Trophoblast cell (in vitro differentiated cells and primary cell): ENCODE measurements at regions not wholly inside any gene's neighbourhood (a gene's known extent, or its start where the extent isn't known, plus 50 kb on each side); places are given as distances from the start of the nearest gene placed in this dataset.

Source experiments
- DNase-seq, 2 donors: peaks; one replicate each; pipeline ENCODE4 v3.0.0-alpha.2; 2016
- H2AFZ ChIP-seq: 2 replicates; pipeline ENCODE4 v1.6.1; 2013; ENCODE audit warnings: low read length, moderate library complexity, mild to moderate bottlenecking; ENCODE audit not compliant: insufficient read depth, poor library complexity
- H2AK5ac ChIP-seq: 2 replicates; pipeline ENCODE4 v1.6.1; 2013; ENCODE audit warnings: mild to moderate bottlenecking, low read length
- H2BK120ac ChIP-seq: 2 replicates; pipeline ENCODE4 v1.6.1; 2013; ENCODE audit warnings: low read length, mild to moderate bottlenecking, moderate library complexity; ENCODE audit not compliant: insufficient read depth, poor library complexity
- H2BK12ac ChIP-seq: 2 replicates; pipeline ENCODE4 v1.6.1; 2013; ENCODE audit warnings: mild to moderate bottlenecking, low read length, moderate library complexity
- H2BK5ac ChIP-seq: 2 replicates; pipeline ENCODE4 v1.6.1; 2013; ENCODE audit warnings: low read length, low read depth, moderate library complexity, mild to moderate bottlenecking; ENCODE audit not compliant: poor library complexity
- H3K14ac ChIP-seq: 2 replicates; pipeline ENCODE4 v1.6.1; 2013; ENCODE audit warnings: mild to moderate bottlenecking, low read length
- H3K18ac ChIP-seq: 2 replicates; pipeline ENCODE4 v1.6.1; 2013; ENCODE audit warnings: mild to moderate bottlenecking, low read length
- H3K23ac ChIP-seq: 2 replicates; pipeline ENCODE4 v1.6.1; 2013; ENCODE audit warnings: low read length
- H3K27ac ChIP-seq: 2 replicates; pipeline ENCODE4 v1.5.1; 2013; ENCODE audit warnings: low read depth, mild to moderate bottlenecking, inconsistent platforms, low read length, moderate library complexity
- H3K27me3 ChIP-seq: 2 replicates; pipeline ENCODE4 v1.6.1; 2013; ENCODE audit warnings: inconsistent platforms, mild to moderate bottlenecking, low read length, moderate library complexity; ENCODE audit not compliant: insufficient read depth
- H3K36me3 ChIP-seq, 2 experiments: 1 replicate in 1 of 2; 2 replicates in 1 of 2; pipeline ENCODE4 v1.6.1; 2013; ENCODE audit warnings: low read length in 2 of 2, mild to moderate bottlenecking in 2 of 2, moderate library complexity in 1 of 2; ENCODE audit not compliant: insufficient read depth in 2 of 2, control insufficient read depth in 1 of 2
- H3K4ac ChIP-seq: 2 replicates; pipeline ENCODE4 v1.6.1; 2013; ENCODE audit warnings: low read depth, mild to moderate bottlenecking, low read length, moderate library complexity
- H3K4me1 ChIP-seq, 2 experiments: 1 replicate in 1 of 2; 2 replicates in 1 of 2; pipeline ENCODE4 v1.6.1; 2013; ENCODE audit warnings: low read length in 2 of 2, mild to moderate bottlenecking in 2 of 2, moderate library complexity in 1 of 2; ENCODE audit not compliant: insufficient read depth in 2 of 2, control insufficient read depth in 1 of 2
- H3K4me2 ChIP-seq: 2 replicates; pipeline ENCODE4 v1.6.1; 2013; ENCODE audit warnings: inconsistent platforms, mild to moderate bottlenecking, low read length, moderate library complexity
- H3K4me3 ChIP-seq: 2 replicates; pipeline ENCODE4 v1.5.1; 2013; ENCODE audit warnings: mild to moderate bottlenecking, low read depth, low read length, inconsistent platforms
- H3K79me1 ChIP-seq: one replicate; pipeline ENCODE4 v1.6.1; 2013; ENCODE audit warnings: low read length
- H3K79me2 ChIP-seq: 2 replicates; pipeline ENCODE4 v1.6.1; 2013; ENCODE audit warnings: low read length, mild to moderate bottlenecking; ENCODE audit not compliant: control insufficient read depth, insufficient read depth, poor library complexity
- H3K9ac ChIP-seq: 2 replicates; pipeline ENCODE4 v1.6.1; 2013; ENCODE audit warnings: mild to moderate bottlenecking, low read length
- H3K9me3 ChIP-seq: 2 replicates; pipeline ENCODE4 v1.6.1; 2013; ENCODE audit warnings: low read depth, mild to moderate bottlenecking, control low read depth, inconsistent platforms, low read length; ENCODE audit not compliant: insufficient read depth
- H4K12ac ChIP-seq: 2 replicates; pipeline ENCODE4 v1.6.1; 2013; ENCODE audit warnings: low read depth, mild to moderate bottlenecking, low read length, moderate library complexity
- H4K8ac ChIP-seq: 2 replicates; pipeline ENCODE4 v1.6.1; 2013; ENCODE audit warnings: low read depth, mild to moderate bottlenecking, low read length, moderate library complexity
- H4K91ac ChIP-seq: one replicate; pipeline ENCODE4 v1.6.1; 2013; ENCODE audit warnings: low read depth, mild to moderate bottlenecking, low read length, moderate library complexity
- WGBS: extraction: QIAGEN DNeasy Blood & Tissue Kit; methylation state at CpG from one replicate; pipeline ENCODE4 v1.1.7; 2013; ENCODE audit warnings: missing lambda C conversion rate; ENCODE audit not compliant: insufficient read length, insufficient coverage; ENCODE audit errors: extremely low coverage; 5-methylcytosine and 5-hydroxymethylcytosine counted together

DNA sequence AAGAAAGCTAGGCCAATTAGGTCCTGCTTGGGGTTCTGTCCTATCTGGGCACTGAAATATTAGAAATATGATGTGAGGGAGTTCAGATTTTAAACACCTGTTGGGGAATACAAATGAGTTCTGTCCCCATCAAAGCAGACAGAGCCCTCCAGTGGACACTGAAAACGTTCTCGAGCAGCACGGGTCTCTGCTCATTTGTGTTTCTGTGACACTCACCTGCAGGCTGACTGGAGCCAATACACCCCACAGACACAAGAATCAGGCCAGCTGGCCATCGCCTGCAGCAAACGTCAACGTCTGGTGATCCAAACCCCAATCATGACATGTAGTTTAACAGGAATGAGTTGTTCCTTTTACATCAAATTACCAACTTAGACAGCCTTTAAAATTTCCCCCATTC lies 493.4 kb upstream of the TMEM132C start:
- H3K23ac ChIP-seq, result no peak overlapping the region
- no peak overlapping the region for H2BK5ac ChIP-seq
- no peak overlapping the region for H4K12ac ChIP-seq
- H3K4me3 ChIP-seq, result no peak overlapping the region
- no peak overlapping the region for H2BK120ac ChIP-seq
- H3K4ac ChIP-seq, result no peak overlapping the region
- H3K4me1 ChIP-seq, result no peaks in the 10 kb centered on the region
- no peaks in the 10 kb centered on the region for H3K79me1 ChIP-seq
- no peak overlapping the region for H3K9ac ChIP-seq
- H3K18ac ChIP-seq, result no peak overlapping the region
- no peak overlapping the region for H3K27ac ChIP-seq
- H3K36me3 ChIP-seq, result no peaks in the 10 kb centered on the region
- no peaks in the 10 kb centered on the region for H3K27me3 ChIP-seq
- no peak for DNase-seq
- no peaks in the 10 kb centered on the region for H3K79me2 ChIP-seq
- no peak overlapping the region for H2AK5ac ChIP-seq
- WGBS, result no CpG with 5 or more reads among the region's 6 CpGs
- H3K4me2 ChIP-seq, result no peak overlapping the region
- no peak overlapping the region for H3K14ac ChIP-seq
- no peaks in the 10 kb centered on the region for H3K9me3 ChIP-seq
- no peak overlapping the region for H2AFZ ChIP-seq
- no peak overlapping the region for H2BK12ac ChIP-seq
- H4K8ac ChIP-seq, result no peak overlapping the region
- H4K91ac ChIP-seq, result no peak overlapping the region

GRCh38 chr12:127774828-127775227 lies 492.1 kb upstream of the TMEM132C start:
- H4K12ac ChIP-seq, result no peak overlapping the region
- no peak overlapping the region for H2AFZ ChIP-seq
- H4K91ac ChIP-seq, result no peak overlapping the region
- H2BK120ac ChIP-seq, result no peak overlapping the region
- no peak overlapping the region for H2BK5ac ChIP-seq
- no peak overlapping the region for H3K4ac ChIP-seq
- no peak overlapping the region for H3K9ac ChIP-seq
- no peak for DNase-seq
- no peak overlapping the region for H4K8ac ChIP-seq
- no peaks in the 10 kb centered on the region for H3K36me3 ChIP-seq
- H3K14ac ChIP-seq, result no peak overlapping the region
- no peaks in the 10 kb centered on the region for H3K27me3 ChIP-seq
- H3K4me2 ChIP-seq, result no peak overlapping the region
- no peaks in the 10 kb centered on the region for H3K9me3 ChIP-seq
- no peaks in the 10 kb centered on the region for H3K79me1 ChIP-seq
- no peak overlapping the region for H2BK12ac ChIP-seq
- no peaks in the 10 kb centered on the region for H3K4me1 ChIP-seq
- H3K27ac ChIP-seq, result no peak overlapping the region
- no peaks in the 10 kb centered on the region for H3K79me2 ChIP-seq
- no peak overlapping the region for H3K18ac ChIP-seq
- WGBS, result no CpG with 5 or more reads among the region's 5 CpGs
- no peak overlapping the region for H2AK5ac ChIP-seq
- no peak overlapping the region for H3K4me3 ChIP-seq
- no peak overlapping the region for H3K23ac ChIP-seq

- no peaks in the 10 kb centered on the region for H3K36me3 ChIP-seq
- no peak overlapping the region for H4K91ac ChIP-seq
- H3K79me1 ChIP-seq, result no peaks in the 10 kb centered on the region
- H3K27me3 ChIP-seq, result no peaks in the 10 kb centered on the region
- no peak overlapping the region for H3K18ac ChIP-seq
- no peak overlapping the region for H3K4me2 ChIP-seq
- DNase-seq, result no peak
- no peak overlapping the region for H3K4me3 ChIP-seq
- H2BK5ac ChIP-seq, result no peak overlapping the region
- H4K8ac ChIP-seq, result no peak overlapping the region
- H3K4ac ChIP-seq, result no peak overlapping the region
- H2AFZ ChIP-seq, result no peak overlapping the region
- no peaks in the 10 kb centered on the region for H3K4me1 ChIP-seq
- no peak overlapping the region for H3K23ac ChIP-seq
- H3K9me3 ChIP-seq, result no peaks in the 10 kb centered on the region
- H2BK12ac ChIP-seq, result no peak overlapping the region
- WGBS, result 100% methylated on average over 1 of the region's 12 CpGs
- no peak overlapping the region for H3K27ac ChIP-seq
- no peak overlapping the region for H2AK5ac ChIP-seq
- H2BK120ac ChIP-seq, result no peak overlapping the region
- H3K79me2 ChIP-seq, result no peaks in the 10 kb centered on the region
- H3K9ac ChIP-seq, result no peak overlapping the region
- H4K12ac ChIP-seq, result no peak overlapping the region
- no peak overlapping the region for H3K14ac ChIP-seq
Observed at GRCh38 chr12:127779301-127780045, 487.5 kb upstream of the TMEM132C start.

DNA sequence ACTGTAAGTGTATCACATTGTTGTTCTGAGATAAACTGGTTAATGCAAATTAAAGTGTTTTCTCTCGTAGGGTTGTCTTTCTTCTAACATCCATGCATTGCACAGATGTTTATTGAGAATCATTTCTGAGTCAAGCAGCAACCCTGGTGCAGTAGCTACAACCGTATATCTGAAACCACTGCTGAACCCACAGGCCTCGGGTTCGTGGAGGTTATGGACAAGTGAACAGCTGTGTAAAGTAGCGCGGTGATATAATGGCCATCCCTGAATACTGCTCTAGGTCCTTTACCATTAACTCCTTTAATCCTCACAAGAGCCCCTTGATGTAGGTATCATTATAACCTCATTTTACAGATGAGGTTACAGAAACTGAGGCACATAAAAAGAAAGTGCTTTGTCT lies 486.1 kb upstream of the TMEM132C start:
- no peaks in the 10 kb centered on the region for H3K36me3 ChIP-seq

More for the DNA sequence above, 486.1 kb upstream of the TMEM132C start:
- no peaks in the 10 kb centered on the region for H3K9me3 ChIP-seq
- no peaks in the 10 kb centered on the region for H3K79me2 ChIP-seq
- H3K4me3 ChIP-seq, result no peak overlapping the region
- no CpG with 5 or more reads among the region's 6 CpGs for WGBS
- H3K4ac ChIP-seq, result no peak overlapping the region
- DNase-seq, result no peak
- H2BK12ac ChIP-seq, result no peak overlapping the region
- H2AFZ ChIP-seq, result no peak overlapping the region
- H3K14ac ChIP-seq, result no peak overlapping the region
- H3K18ac ChIP-seq, result no peak overlapping the region
- H3K27ac ChIP-seq, result no peak overlapping the region
- H3K23ac ChIP-seq, result no peak overlapping the region
- no peak overlapping the region for H3K9ac ChIP-seq
- H3K4me1 ChIP-seq, result no peaks in the 10 kb centered on the region
- H2BK120ac ChIP-seq, result no peak overlapping the region
- no peak overlapping the region for H2AK5ac ChIP-seq
- H3K4me2 ChIP-seq, result no peak overlapping the region
- no peaks in the 10 kb centered on the region for H3K79me1 ChIP-seq
- no peak overlapping the region for H4K12ac ChIP-seq
- H2BK5ac ChIP-seq, result no peak overlapping the region
- H4K91ac ChIP-seq, result no peak overlapping the region
- H4K8ac ChIP-seq, result no peak overlapping the region
- H3K27me3 ChIP-seq, result no peaks in the 10 kb centered on the region
